Osteocyte (in vitro differentiated cells): ENCODE measurements at regions not wholly inside any gene's neighbourhood (a gene's known extent, or its start where the extent isn't known, plus 50 kb on each side); places are given as distances from the start of the nearest gene placed in this dataset.

ENCODE experiments used
- DNase-seq: peaks from one replicate; pipeline ENCODE4 v3.0.0; 2021; ENCODE audit warnings: mixed read lengths; ENCODE audit not compliant: unreplicated experiment; ENCODE audit errors: extremely low spot score
- H3K27ac Mint-ChIP-seq: one replicate; pipeline ENCODE4 v1.8.0; 2021; ENCODE audit warnings: mild to moderate bottlenecking, mixed read lengths; ENCODE audit not compliant: unreplicated experiment
- H3K27me3 Mint-ChIP-seq: one replicate; pipeline ENCODE4 v1.8.0; 2021; ENCODE audit warnings: mixed read lengths; ENCODE audit not compliant: unreplicated experiment
- H3K36me3 Mint-ChIP-seq: one replicate; pipeline ENCODE4 v1.8.0; 2021; ENCODE audit warnings: mixed read lengths; ENCODE audit not compliant: unreplicated experiment
- H3K4me1 Mint-ChIP-seq: one replicate; pipeline ENCODE4 v1.8.0; 2021; ENCODE audit warnings: mixed read lengths; ENCODE audit not compliant: unreplicated experiment
- H3K4me3 Mint-ChIP-seq: one replicate; pipeline ENCODE4 v1.8.0; 2021; ENCODE audit warnings: mild to moderate bottlenecking, moderate library complexity, mixed read lengths; ENCODE audit not compliant: unreplicated experiment
- H3K9me3 Mint-ChIP-seq: one replicate; pipeline ENCODE4 v1.8.0; 2021; ENCODE audit warnings: mixed read lengths; ENCODE audit not compliant: unreplicated experiment
- TF ChIP-seq, protein P1 (sequence below): fragments of 200-600 bp; sonication (generic); IDR thresholded peaks from 2 replicates; pipeline ENCODE4 v1.5.0; 2021; ENCODE audit warnings: antibody characterized with exemption, mild to moderate bottlenecking, moderate library complexity

DNA sequence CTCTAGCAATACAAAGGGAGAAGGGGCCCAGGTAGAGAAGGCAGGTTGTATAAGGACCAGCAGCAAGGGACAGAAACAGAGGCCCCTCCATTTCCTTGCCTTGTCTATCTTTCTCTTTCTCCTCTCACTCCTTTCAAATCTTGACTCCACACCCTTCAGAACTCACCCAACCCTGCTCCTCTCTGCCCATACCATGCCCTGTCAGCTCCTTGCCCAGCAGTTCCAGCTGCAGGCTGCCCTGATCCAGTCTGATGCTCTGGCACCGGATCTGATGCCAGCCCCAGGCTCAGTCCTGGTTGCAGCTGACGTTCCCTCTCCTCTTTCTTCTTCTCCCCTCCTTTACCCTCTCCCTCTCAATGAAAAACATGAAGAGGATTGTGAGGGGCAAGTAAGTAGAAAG lies 291.2 kb downstream of the FBXW7 start:
- no peaks in the 10 kb centered on the region for H3K9me3 Mint-ChIP-seq
- no peak overlapping the region for H3K4me3 Mint-ChIP-seq
- TF ChIP-seq, protein P1, sequence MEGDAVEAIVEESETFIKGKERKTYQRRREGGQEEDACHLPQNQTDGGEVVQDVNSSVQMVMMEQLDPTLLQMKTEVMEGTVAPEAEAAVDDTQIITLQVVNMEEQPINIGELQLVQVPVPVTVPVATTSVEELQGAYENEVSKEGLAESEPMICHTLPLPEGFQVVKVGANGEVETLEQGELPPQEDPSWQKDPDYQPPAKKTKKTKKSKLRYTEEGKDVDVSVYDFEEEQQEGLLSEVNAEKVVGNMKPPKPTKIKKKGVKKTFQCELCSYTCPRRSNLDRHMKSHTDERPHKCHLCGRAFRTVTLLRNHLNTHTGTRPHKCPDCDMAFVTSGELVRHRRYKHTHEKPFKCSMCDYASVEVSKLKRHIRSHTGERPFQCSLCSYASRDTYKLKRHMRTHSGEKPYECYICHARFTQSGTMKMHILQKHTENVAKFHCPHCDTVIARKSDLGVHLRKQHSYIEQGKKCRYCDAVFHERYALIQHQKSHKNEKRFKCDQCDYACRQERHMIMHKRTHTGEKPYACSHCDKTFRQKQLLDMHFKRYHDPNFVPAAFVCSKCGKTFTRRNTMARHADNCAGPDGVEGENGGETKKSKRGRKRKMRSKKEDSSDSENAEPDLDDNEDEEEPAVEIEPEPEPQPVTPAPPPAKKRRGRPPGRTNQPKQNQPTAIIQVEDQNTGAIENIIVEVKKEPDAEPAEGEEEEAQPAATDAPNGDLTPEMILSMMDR, result no peak
- no peak for DNase-seq
- peaks cover 31% of the 10 kb centered on the region for H3K27me3 Mint-ChIP-seq
- H3K27ac Mint-ChIP-seq, result no peak overlapping the region
- peaks cover 22% of the 10 kb centered on the region for H3K4me1 Mint-ChIP-seq
- no peaks in the 10 kb centered on the region for H3K36me3 Mint-ChIP-seq

DNA sequence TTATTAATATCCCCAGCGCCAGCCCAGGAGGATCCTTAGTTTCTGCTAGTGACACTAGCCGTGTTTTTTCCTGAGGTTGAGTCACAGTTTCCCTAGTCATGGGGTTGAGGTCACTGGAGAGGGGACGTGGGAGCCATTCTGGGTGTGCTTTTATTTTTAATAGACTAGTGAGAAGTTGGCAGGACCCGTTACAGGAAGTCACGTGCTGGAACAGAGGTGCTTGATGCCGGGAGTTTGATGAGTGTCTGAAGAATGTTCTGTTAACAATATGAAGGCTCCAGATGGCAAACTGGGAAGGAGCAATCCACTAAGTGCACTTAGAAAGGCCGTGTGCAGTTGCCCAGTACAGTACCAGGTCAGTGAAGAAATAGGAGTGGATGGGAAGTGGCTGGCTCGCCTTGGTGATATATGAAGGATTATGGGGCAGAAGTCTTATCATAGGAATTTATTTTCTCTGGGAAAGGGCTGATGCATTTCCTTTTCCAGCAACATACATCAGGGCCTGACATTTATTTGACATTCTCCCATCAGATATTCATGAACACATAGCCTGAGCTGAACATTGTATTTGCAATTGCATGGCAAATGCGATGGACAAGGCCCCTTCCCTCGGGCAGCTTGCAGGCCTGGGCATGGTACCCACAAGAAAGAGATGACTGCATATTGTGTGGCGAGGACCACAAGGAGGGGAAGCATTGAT lies 291.8 kb downstream of the FBXW7 start:
- H3K4me3 Mint-ChIP-seq, result no peak overlapping the region
- no peak overlapping the region for H3K27ac Mint-ChIP-seq
- H3K27me3 Mint-ChIP-seq, result peaks cover 31% of the 10 kb centered on the region
- DNase-seq, result no peak
- H3K4me1 Mint-ChIP-seq, result peaks cover 22% of the 10 kb centered on the region
- peaks cover 2% of the 10 kb centered on the region for H3K9me3 Mint-ChIP-seq
- H3K36me3 Mint-ChIP-seq, result no peaks in the 10 kb centered on the region
- TF ChIP-seq, protein P1, result no peak

DNA sequence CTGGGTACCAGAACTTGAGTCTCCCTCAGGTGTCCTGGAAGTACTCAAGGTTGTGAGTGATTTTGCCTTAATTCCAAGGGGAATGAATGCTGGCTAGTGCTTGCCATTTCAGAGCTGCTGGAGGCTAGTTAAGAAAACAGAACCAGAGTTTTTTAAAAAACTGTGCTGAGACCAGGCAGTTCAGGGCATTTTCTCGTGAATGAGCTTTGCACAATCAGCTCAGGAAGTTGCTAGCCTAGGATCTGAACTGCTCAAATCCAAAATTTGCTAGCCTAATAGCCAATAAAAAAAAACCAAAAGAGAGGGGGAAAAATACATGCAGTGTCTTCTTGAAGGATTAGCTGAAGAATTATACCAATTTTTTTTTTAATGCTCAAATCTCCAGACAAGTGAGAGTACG lies 292.7 kb downstream of the FBXW7 start:
- peaks cover 5% of the 10 kb centered on the region for H3K9me3 Mint-ChIP-seq
- DNase-seq, result no peak
- TF ChIP-seq, protein P1, result no peak

DNA sequence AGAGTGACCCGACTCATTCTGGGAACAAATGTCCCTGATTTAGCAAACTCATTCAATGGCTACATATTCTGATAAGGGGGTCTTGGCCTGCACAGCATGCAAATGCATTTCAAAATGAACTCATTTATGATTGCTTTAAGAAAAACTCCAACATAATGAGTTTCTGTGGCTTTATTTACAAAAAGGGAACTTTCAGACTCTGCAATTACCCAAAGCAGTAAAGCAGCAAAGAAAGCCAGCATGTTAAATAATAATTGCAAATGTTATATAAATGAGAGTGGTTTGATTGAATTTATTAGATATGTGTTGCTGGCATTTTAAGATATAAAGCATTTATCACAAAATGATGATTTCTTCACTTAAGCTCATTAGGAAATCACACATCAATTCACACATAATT lies 295.7 kb downstream of the FBXW7 start:
- no peaks in the 10 kb centered on the region for H3K36me3 Mint-ChIP-seq
- TF ChIP-seq, protein P1, result no peak
- no peak for DNase-seq

More for the DNA sequence above, 292.7 kb downstream of the FBXW7 start:
- Mint-ChIP-seq H3K4me3 (no peak overlapping the region), H3K36me3 (no peaks in the 10 kb centered on the region), H3K27ac (no peak overlapping the region), H3K4me1 (peaks cover 22% of the 10 kb centered on the region), H3K27me3 (peaks cover 28% of the 10 kb centered on the region)

DNA sequence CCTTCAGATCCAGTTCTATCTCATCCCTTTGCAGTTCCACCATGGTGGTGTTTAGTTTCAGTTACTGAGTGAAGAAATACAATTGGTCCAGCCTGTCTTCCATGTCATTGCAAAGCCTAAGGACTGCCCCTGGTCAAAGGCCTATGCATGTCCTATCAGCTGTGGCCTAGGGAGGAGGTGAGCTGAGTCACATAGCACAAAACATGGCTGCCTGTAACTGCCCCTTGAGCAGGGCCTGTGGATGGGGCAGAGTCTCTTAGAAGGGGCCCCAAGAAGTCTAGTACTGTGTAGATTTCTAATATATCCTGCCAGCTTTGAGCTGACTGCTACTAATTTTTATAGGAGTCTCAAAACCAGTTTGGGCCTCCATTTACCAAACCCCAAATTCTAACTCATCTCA lies 296.7 kb downstream of the FBXW7 start:
- H3K27me3 Mint-ChIP-seq, result peaks cover 25% of the 10 kb centered on the region
- TF ChIP-seq, protein P1, result no peak
- H3K36me3 Mint-ChIP-seq, result no peaks in the 10 kb centered on the region
- H3K27ac Mint-ChIP-seq, result no peak overlapping the region
- peaks cover 12% of the 10 kb centered on the region for H3K4me1 Mint-ChIP-seq
- H3K4me3 Mint-ChIP-seq, result no peak overlapping the region
- H3K9me3 Mint-ChIP-seq, result peaks cover 5% of the 10 kb centered on the region
- DNase-seq, result no peak

More for the DNA sequence above, 295.7 kb downstream of the FBXW7 start:
- Mint-ChIP-seq H3K4me1 (peaks cover 17% of the 10 kb centered on the region), H3K27me3 (peaks cover 22% of the 10 kb centered on the region), H3K4me3 (no peak overlapping the region), H3K27ac (no peak overlapping the region), H3K9me3 (peaks cover 5% of the 10 kb centered on the region)
